A673 (cell line): ENCODE measurements at regions not wholly inside any gene's neighbourhood (a gene's known extent, or its start where the extent isn't known, plus 50 kb on each side); places are given as distances from the start of the nearest gene placed in this dataset.

ENCODE experiments used
- BruUV-seq: library from RNA; stranded (reverse); fragments of 400-500 nt; replicated peaks from 2 replicates; lab custom pipeline; 2021; lab: Mats Ljungman, UMichigan
- CTCF ChIA-PET: fragments of 300-600 bp; sonication (Branson Sonifier 250); formaldehyde crosslinking; loops from one replicate; lab custom pipeline; 2022; ENCODE audit warnings: antibody characterized with exemption; lab: Charles Lee
- POLR2A ChIA-PET: fragments of 300-600 bp; sonication (Branson Sonifier 250); formaldehyde crosslinking; loops from one replicate; lab custom pipeline; 2022; ENCODE audit warnings: antibody characterized with exemption; ENCODE audit not compliant: low non-redundant PET; lab: Charles Lee
- DNase-seq: peaks from one replicate; pipeline ENCODE4 v3.0.0-alpha.2; 2015; ENCODE audit warnings: low spot score
- H3K27ac ChIP-seq: fragments of 200-600 bp; sonication (generic); 2 replicates; pipeline ENCODE4 v1.5.1; 2016; ENCODE audit warnings: mixed run types, low read depth, mild to moderate bottlenecking, mixed read lengths, antibody characterized with exemption, low read length; ENCODE audit not compliant: poor library complexity, severe bottlenecking
- H3K27me3 ChIP-seq: fragments of 200-600 bp; sonication (generic); replicated peaks from 2 replicates; pipeline ENCODE4 v1.6.1; 2017; ENCODE audit warnings: mixed run types, low read depth, mild to moderate bottlenecking, mixed read lengths, antibody characterized with exemption, low read length; ENCODE audit not compliant: insufficient read depth, poor library complexity
- H3K36me3 ChIP-seq: fragments of 200-600 bp; sonication (generic); 2 replicates; pipeline ENCODE4 v1.6.1; 2016; ENCODE audit warnings: mixed run types, mild to moderate bottlenecking, mixed read lengths, antibody characterized with exemption, low read length; ENCODE audit not compliant: insufficient read depth, poor library complexity, severe bottlenecking
- H3K4me1 ChIP-seq: fragments of 200-600 bp; sonication (generic); 2 replicates; pipeline ENCODE4 v1.6.1; 2017; ENCODE audit warnings: mixed run types, mild to moderate bottlenecking, mixed read lengths, antibody characterized with exemption, low read length; ENCODE audit not compliant: insufficient read depth, poor library complexity, severe bottlenecking
- H3K4me3 ChIP-seq: fragments of 200-600 bp; sonication (generic); 2 replicates; pipeline ENCODE4 v1.5.1; 2016; ENCODE audit warnings: low read depth, mixed run types, mild to moderate bottlenecking, mixed read lengths, low read length; ENCODE audit not compliant: poor library complexity, severe bottlenecking
- H3K9me3 ChIP-seq: fragments of 200-600 bp; sonication (generic); 2 replicates; pipeline ENCODE4 v1.6.1; 2016; ENCODE audit warnings: mixed run types, low read depth, mild to moderate bottlenecking, mixed read lengths, antibody characterized with exemption, low read length; ENCODE audit not compliant: poor library complexity, severe bottlenecking
- EZH2 ChIP-seq: fragments of 200-600 bp; sonication (generic); IDR thresholded peaks from 2 replicates; pipeline ENCODE4 v1.6.1; 2017; ENCODE audit warnings: borderline replicate concordance, low read depth, mild to moderate bottlenecking, mixed read lengths, antibody characterized with exemption, low read length; ENCODE audit not compliant: poor library complexity, severe bottlenecking
- intact Hi-C: fragments of 100-400 bp; cut with micrococcal nuclease; formaldehyde crosslinking; loops from one replicate; pipeline ENCODE4 v1.10.0; 2022; ENCODE audit not compliant: unreplicated experiment
- TF ChIP-seq, protein P1 (sequence below): fragments of 300-800, 200-600 bp; sonication (generic); conservative IDR thresholded peaks from 2 replicates; pipeline ENCODE4 v1.5.1; 2017; ENCODE audit warnings: low read depth, mild to moderate bottlenecking, antibody characterized with exemption, low read length, moderate library complexity, mixed read lengths

DNA sequence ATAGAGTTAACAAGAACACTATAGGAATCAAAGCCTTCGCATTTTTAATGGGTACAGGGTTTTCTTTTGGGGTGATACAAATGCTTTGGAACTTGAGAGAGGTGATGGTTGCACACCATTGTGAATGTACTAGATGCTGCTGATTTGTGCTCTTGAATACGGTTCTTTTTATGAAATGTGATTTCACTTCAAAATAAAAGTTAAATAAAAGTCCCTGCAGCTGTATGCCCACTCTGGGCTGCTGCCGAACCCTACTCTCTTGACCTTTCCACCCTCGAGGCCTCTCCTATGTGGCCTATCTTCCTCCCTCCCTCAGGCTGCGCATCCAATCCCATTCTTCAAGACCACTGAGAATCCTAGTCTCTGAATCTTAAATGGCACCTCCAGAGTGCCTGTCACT, 168.5 kb upstream of the AJAP1 start:
- no peaks in the 10 kb centered on the region for H3K36me3 ChIP-seq
- H3K4me1 ChIP-seq, result no peaks in the 10 kb centered on the region
- BruUV-seq, result no TSS peak
- CTCF ChIA-PET, result no interaction called here
- H3K27me3 ChIP-seq, result no peaks in the 10 kb centered on the region
- no peaks in the 10 kb centered on the region for H3K9me3 ChIP-seq
- POLR2A ChIA-PET, result no interaction called here
- no peak for DNase-seq
- H3K27ac ChIP-seq, result no peak overlapping the region
- intact Hi-C loops, result no loop called here
- TF ChIP-seq, protein P1, sequence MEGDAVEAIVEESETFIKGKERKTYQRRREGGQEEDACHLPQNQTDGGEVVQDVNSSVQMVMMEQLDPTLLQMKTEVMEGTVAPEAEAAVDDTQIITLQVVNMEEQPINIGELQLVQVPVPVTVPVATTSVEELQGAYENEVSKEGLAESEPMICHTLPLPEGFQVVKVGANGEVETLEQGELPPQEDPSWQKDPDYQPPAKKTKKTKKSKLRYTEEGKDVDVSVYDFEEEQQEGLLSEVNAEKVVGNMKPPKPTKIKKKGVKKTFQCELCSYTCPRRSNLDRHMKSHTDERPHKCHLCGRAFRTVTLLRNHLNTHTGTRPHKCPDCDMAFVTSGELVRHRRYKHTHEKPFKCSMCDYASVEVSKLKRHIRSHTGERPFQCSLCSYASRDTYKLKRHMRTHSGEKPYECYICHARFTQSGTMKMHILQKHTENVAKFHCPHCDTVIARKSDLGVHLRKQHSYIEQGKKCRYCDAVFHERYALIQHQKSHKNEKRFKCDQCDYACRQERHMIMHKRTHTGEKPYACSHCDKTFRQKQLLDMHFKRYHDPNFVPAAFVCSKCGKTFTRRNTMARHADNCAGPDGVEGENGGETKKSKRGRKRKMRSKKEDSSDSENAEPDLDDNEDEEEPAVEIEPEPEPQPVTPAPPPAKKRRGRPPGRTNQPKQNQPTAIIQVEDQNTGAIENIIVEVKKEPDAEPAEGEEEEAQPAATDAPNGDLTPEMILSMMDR, result no peak
- TF ChIP-seq EZH2, result no peak
- H3K4me3 ChIP-seq, result no peak overlapping the region

DNA sequence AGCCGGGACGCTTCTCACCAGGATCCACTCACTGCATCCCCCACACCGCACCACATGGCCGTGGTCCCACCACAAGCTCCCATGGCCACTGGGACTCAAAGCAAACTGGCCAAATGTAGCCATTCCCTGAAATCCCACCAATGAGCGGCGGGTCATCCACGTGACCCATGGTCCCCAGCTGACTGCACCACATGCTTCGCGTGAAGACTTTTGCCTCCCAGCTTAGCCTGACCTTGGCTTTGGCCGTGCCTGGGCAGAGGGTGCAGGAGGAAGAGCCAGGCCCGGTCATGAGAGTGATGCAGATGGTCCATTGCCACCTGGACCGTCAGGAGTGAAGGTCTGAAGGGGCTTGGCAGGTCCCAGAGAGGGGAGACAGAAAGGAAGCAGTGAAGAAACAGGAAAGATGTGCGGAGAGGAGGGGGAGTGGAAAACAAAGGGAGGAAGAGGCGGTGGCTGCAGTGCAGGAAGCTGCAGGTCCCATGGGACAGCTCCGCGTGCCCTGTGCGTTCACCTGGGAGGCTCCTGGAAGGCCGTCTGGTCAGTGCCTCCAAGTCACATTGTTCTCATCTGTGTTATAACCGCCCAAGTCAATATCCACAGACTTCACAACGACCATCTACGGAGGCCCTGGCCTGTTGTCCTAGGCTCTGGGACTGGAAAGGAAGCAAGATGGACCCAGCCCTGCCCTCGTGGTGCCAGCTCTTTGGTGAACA, 167.8 kb upstream of the AJAP1 start:
- Histone ChIP-seq H3K4me3 (no peak overlapping the region), H3K36me3 (no peaks in the 10 kb centered on the region), H3K9me3 (no peaks in the 10 kb centered on the region), H3K27me3 (no peaks in the 10 kb centered on the region), H3K27ac (no peak overlapping the region), H3K4me1 (no peaks in the 10 kb centered on the region)
- TF ChIP-seq EZH2, result no peak
- TF ChIP-seq, protein P1, result no peak
- intact Hi-C loops, result no loop called here
- no peak for DNase-seq
- POLR2A ChIA-PET, result no interaction called here
- CTCF ChIA-PET, result no interaction called here
- BruUV-seq, result no TSS peak

DNA sequence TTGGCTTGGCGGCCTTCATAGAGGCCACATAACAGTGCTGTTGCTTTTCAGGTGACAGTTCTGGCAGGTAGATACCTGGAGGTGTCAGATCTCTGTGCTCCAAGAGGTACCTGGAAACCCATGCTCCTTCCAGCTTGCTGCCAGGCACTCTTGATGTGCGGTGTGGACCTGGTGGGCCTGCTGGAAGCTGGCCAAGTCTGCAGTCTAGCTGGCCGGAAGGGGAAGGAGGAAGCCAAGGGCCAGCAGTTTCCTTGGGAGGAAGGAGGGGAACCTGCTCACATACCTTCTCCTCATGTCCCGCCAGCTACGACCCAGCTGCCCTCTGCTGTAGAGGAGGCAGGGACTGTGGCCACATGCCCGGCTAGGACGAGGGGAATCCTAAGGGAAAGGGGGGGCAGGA, 166.4 kb upstream of the AJAP1 start:
- no peak overlapping the region for H3K27ac ChIP-seq
- no peaks in the 10 kb centered on the region for H3K27me3 ChIP-seq
- peaks cover 5% of the 10 kb centered on the region for H3K9me3 ChIP-seq
- no peaks in the 10 kb centered on the region for H3K36me3 ChIP-seq
- H3K4me3 ChIP-seq, result no peak overlapping the region
- TF ChIP-seq, protein P1, result no peak
- no peak for TF ChIP-seq EZH2
- H3K4me1 ChIP-seq, result no peaks in the 10 kb centered on the region
- BruUV-seq, result no TSS peak
- no peak for DNase-seq
- ChIA-PET CTCF (no interaction called here), POLR2A (no interaction called here)
- intact Hi-C loops, result no loop called here
